GM19240 (cell line): ENCODE measurements at regions not wholly inside any gene's neighbourhood (a gene's known extent, or its start where the extent isn't known, plus 50 kb on each side); places are given as distances from the start of the nearest gene placed in this dataset.

Source experiments
- DNase-seq: peaks from one replicate; pipeline ENCODE4 v3.0.0; 2011; ENCODE audit warnings: low spot score; ENCODE audit not compliant: insufficient read length

GRCh38 chr4:36812149-36812548, 432.4 kb upstream of the NWD2 start:
- no peak for DNase-seq

DNA sequence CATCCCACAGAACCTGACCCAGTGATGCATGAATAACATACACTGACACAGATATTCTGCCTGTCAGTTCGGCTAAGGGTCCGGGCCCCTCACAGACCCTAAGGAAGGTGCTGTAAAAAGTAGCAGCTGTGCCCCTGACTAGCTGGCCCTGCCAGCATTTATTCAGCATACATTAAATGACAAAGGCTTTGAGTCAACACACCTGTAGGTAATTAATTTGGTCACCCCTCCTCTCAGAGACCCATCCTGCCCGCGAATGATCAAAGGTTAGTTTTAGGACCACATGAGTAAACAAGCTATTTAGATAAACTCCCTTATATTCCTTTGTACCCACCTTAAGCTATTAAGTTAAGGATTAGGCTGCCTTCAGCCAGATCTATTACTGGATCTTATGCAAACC, 429.0 kb upstream of the NWD2 start:
- no peak for DNase-seq

DNA sequence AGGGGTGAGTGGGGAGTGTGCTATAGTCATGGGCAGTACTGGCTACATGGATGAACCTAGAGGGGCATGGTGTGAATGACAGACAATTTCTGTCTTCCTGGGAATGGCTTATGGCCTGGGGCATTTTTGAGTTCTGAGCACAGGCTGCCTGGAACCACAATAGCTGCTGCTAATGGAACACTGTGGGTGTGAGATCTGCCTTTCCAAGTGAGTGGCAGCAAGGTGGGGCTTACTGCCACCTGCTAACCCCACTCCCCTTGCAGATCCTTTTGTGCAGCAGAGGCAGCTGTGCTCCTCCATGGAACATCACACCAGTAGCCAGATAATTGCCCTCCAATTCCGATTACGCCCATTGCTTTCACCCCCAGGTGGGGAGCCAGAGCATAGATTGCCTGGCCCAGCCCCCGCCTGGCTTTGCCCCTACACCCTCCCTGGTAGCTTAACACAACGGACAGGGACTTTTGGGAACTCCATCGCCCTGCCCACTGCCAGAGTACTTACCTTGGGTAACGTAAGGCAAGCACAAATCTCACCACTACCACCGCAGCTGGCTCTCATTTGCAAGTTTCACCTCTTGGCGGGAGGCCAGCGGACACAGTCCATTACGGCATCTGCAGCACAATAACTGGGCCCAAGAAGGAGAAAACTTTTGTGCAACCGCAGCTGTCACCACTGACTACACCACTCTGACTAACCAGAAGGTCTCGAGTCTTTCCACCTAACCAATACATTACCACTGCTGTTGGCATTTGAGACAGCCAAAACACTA, 421.2 kb upstream of the NWD2 start:
- no peak for DNase-seq

DNA sequence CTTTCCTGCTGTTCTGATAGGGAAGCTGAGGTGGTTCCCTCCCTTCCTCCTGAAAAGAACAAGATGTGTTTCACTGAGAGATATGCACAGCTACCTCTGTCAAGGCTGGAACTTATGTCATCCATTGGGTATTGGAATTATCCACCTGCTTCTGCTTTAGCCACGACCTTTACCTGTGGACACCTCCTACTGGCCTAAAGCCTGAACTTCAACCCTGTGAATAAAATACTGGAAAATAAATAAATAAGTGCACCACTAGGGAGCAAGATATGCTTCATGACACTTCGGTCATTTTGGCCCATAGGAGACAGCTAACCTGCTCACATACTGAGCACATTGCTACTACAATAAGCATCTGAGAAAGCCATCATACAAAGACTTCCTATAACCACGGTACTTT, 419.9 kb upstream of the NWD2 start:
- DNase-seq, result no peak

- DNase-seq, result no peak
Measured at GRCh38 chr4:36835246-36835645, 409.3 kb upstream of the NWD2 start.

GRCh38 chr4:36841583-36842326, 402.8 kb upstream of the NWD2 start:
- DNase-seq, result no peak

GRCh38 chr4:36844448-36844847, 400.1 kb upstream of the NWD2 start:
- no peak for DNase-seq

- no peak for DNase-seq
Measured at GRCh38 chr4:36852856-36853255, 391.7 kb upstream of the NWD2 start.

DNA sequence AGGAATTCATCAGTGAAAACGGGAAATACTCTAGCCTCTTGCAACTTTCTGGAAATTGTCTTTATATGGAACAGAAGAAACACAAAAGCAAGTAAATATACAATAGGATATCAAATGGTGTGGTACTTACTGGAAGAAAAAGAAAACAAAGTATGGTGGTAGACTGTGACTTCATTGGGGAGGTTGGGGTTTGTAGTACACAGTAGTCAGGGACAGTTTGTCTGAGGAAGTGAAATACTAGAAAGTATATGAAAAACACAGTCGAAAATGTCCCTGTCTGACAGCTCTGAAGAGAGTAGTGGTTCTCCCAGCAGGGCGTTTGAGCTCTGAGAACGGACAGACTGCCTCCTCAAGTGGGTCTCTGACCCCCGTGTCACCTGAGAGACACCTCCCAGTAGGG, 390.0 kb upstream of the NWD2 start:
- no peak for DNase-seq

DNA sequence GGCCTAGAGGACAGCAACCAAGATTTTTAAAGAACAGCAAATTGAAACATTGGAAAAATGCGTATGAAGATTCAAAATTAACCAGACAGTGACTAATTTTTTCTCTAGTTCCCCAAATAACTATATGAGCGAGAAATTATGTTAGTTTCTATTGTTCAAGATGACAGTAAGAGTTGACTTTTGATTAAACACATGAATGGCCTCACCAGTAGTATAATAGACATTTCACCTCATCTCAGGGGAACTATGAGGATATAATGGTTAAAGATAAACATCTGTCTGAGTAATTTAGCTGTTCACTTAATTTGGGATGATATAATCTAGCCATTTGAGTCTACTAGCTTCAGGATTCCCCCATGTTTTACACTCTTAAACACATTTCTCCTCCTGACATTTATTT, 380.9 kb upstream of the NWD2 start:
- DNase-seq, result no peak

DNA sequence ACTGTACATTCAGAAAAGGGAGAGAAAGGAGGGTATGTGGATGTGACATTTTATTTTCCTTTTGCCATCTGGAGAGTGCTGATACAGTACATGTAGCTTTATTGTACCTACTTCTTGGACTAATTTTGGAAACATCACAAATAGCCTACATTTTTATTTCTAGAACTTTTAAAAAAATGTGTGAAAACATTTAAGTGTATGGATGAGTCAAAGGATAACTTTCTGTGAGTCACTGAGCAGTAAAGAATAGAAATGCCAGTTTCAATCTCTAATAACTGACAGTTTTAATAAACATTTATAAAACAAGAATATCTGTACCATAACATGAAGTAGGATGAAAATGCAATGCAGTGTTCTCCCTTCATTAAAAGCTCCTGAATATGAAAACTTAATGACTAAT, 374.4 kb upstream of the NWD2 start:
- no peak for DNase-seq

GRCh38 chr4:36872679-36873078, 371.9 kb upstream of the NWD2 start:
- DNase-seq, result no peak

DNA sequence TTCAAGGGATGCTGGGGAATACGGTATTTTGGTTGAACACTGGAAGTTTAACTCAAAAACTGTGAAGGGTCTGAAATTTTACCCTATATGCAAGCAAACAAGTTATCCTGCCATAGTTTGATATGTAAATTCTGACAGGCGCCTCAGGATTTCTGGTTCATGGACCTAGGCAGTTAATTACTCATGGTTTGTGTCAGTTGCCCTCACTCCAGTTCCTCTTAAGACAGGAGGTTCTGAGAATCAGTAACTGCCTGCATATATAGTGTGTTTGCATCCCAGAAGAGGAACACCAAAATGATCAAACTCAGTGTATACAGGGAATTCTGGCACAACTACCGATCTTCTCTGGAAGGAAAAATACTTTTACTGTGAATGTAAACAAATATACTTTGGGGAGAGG, 360.4 kb upstream of the NWD2 start:
- no peak for DNase-seq

- DNase-seq, result no peak
Measured at GRCh38 chr4:36891971-36892370, 352.6 kb upstream of the NWD2 start.

DNA sequence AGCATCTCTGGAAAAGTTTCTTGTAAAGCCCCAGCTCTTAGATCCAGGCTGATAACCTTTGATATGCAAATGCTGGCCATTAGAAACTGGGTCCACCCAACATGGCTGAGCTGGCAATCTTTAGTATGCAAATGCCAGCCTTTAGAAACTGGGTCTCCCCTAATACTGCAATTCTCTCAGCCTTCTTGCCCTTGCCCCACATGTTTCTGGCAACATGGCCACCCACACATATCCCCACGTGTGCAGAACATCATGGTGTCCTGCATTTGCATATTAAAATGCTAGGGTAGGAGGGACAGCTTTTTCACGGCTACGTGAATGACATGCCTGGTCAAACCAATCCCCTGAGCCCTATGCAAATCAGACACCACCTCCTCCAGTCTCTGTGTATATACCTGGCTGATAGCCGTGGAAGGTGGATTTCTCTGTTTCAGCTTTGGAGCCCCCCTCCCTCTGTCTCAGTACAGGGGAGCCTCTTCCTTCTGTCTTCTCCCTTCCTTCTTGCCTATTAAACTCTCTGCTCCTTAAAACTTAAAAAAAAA, 344.0 kb upstream of the NWD2 start:
- no peak for DNase-seq

GRCh38 chr4:36904823-36905222, 339.7 kb upstream of the NWD2 start:
- no peak for DNase-seq

GRCh38 chr4:36914106-36914505, 330.4 kb upstream of the NWD2 start:
- DNase-seq, result no peak

DNA sequence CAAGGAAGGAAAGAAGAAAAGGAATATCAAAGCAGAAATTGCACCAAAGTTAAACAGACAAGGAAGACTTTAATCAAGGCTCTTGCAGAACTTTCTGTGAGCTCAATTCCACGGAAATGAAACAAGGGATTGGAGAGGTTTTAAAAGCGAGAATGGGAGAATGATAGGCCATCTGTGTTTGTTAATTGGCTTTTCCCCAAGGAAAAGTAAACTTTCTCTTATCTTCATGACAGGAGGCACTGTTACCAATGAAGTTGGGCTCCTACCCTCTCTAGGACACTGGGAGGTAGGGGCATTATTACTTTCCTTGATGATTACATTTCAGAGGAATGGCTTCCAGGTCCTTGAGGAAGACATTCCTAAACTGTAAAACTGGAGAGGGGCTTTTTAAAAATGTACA, 328.8 kb upstream of the NWD2 start:
- no peak for DNase-seq

GRCh38 chr4:36917413-36917812, 327.1 kb upstream of the NWD2 start:
- DNase-seq, result no peak

GRCh38 chr4:36919721-36920120, 324.8 kb upstream of the NWD2 start:
- DNase-seq, result no peak

- DNase-seq, result no peak
Measured at GRCh38 chr4:36921476-36922216, 322.9 kb upstream of the NWD2 start.

DNA sequence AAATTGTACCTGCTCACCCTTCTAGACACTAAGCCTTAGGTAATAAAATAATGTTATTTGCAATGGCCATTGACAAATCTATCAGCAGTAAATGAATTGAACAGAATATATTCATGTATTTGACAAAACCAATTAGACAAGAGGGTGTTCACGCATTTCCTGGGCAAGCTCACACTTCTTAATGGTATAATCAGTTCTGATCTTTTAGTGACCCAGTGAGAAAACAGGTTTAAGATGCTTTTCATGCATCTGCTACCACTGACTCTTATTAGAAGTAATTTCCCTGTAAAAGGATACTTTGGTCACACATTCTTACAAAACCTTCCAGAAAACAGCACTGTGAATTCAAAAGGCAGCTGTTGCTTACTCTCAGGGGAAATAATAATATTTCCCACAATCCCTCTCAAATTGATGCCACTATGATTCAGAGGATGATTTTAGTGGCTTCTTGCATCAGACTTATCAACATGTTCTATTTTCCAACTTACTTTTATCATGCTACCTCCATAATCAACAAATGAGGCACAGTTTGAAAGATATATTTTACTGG, 313.9 kb upstream of the NWD2 start:
- no peak for DNase-seq
